GM12878 (cell line): ENCODE measurements at regions not wholly inside any gene's neighbourhood (a gene's known extent, or its start where the extent isn't known, plus 50 kb on each side); places are given as distances from the start of the nearest gene placed in this dataset.

Source experiments
- POLR2AphosphoS2 ChIP-seq: IDR thresholded peaks from 2 replicates; pipeline ENCODE4 v1.6.1; 2011; ENCODE audit warnings: low read depth, mild to moderate bottlenecking, low read length, improper control_type of control experiment, moderate library complexity
- POLR2AphosphoS5 ChIP-seq: IDR thresholded peaks from 2 replicates; pipeline ENCODE4 v1.6.1; 2011; ENCODE audit warnings: mild to moderate bottlenecking, low read length, inconsistent platforms
- POU2F2 ChIP-seq: IDR thresholded peaks from 3 replicates; pipeline ENCODE4 v1.6.1; 2011; ENCODE audit warnings: low read depth, mild to moderate bottlenecking, low read length, borderline replicate concordance
- SPI1 ChIP-seq: IDR thresholded peaks from 2 replicates; pipeline ENCODE4 v1.6.1; 2011; ENCODE audit warnings: low read depth, mild to moderate bottlenecking, low read length, moderate library complexity, borderline replicate concordance; ENCODE audit not compliant: insufficient read depth
- TF ChIP-seq, protein P1 (sequence below): fragments of 450-650 bp; IDR thresholded peaks from 2 replicates; pipeline ENCODE4 v1.6.1; 2017; ENCODE audit warnings: low read depth, mild to moderate bottlenecking, moderate library complexity
- TF ChIP-seq, protein P2 (sequence below): fragments of 450-650 bp; IDR thresholded peaks from 2 replicates; pipeline ENCODE4 v1.6.1; 2016; ENCODE audit warnings: mild to moderate bottlenecking
- TF ChIP-seq, protein P3 (sequence below): IDR thresholded peaks from 2 replicates; pipeline ENCODE4 v1.6.1; 2011; ENCODE audit warnings: borderline replicate concordance, low read depth, mild to moderate bottlenecking, moderate library complexity, mixed read lengths, low read length; ENCODE audit not compliant: insufficient read depth; ENCODE audit errors: extremely low read length

DNA sequence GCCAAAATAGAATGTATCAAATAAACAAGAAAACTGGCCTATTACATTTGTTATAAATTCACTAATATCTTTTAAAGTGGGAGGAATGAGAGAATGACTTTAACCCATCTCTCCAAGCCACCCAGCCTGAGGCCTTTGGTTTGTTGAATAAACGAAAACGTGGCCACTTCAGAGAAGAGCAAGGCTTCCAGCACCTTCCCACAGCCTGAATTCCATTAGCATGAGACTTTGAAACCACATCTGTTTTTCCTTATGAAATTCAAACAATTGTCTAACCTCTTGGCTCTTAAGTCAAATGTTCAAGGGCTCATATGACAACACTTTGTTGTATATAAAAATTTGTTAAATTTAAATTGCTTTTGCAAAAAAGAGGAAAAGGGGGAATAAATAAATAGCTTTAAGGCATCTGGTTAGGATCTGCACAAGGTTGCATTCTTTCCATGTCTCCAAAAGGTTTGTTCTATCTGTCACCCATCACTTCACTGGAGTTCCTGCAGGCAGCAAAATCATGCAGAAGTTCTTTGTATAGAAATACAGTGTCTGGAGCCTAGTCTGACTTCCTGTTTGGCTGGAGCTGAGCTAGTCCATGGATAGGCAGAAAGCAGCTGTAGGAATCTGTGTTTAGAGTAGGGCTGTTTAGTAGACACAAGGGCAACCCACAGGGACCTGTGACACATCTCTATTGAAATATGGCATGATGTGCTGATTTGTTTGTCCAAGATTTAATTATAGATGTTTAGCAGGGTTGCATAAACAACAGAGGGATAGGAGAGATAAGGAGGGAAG is 502.3 kb downstream of the KCTD12 start (continued):
- TF ChIP-seq, protein P1, sequence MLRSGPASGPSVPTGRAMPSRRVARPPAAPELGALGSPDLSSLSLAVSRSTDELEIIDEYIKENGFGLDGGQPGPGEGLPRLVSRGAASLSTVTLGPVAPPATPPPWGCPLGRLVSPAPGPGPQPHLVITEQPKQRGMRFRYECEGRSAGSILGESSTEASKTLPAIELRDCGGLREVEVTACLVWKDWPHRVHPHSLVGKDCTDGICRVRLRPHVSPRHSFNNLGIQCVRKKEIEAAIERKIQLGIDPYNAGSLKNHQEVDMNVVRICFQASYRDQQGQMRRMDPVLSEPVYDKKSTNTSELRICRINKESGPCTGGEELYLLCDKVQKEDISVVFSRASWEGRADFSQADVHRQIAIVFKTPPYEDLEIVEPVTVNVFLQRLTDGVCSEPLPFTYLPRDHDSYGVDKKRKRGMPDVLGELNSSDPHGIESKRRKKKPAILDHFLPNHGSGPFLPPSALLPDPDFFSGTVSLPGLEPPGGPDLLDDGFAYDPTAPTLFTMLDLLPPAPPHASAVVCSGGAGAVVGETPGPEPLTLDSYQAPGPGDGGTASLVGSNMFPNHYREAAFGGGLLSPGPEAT: no peak
- no peak for TF ChIP-seq POLR2AphosphoS5
- TF ChIP-seq POU2F2: no peak
- TF ChIP-seq, protein P2, sequence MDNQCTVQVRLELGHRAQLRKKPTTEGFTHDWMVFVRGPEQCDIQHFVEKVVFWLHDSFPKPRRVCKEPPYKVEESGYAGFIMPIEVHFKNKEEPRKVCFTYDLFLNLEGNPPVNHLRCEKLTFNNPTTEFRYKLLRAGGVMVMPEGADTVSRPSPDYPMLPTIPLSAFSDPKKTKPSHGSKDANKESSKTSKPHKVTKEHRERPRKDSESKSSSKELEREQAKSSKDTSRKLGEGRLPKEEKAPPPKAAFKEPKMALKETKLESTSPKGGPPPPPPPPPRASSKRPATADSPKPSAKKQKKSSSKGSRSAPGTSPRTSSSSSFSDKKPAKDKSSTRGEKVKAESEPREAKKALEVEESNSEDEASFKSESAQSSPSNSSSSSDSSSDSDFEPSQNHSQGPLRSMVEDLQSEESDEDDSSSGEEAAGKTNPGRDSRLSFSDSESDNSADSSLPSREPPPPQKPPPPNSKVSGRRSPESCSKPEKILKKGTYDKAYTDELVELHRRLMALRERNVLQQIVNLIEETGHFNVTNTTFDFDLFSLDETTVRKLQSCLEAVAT: no peak
- no peak for TF ChIP-seq POLR2AphosphoS2
- TF ChIP-seq, protein P3, sequence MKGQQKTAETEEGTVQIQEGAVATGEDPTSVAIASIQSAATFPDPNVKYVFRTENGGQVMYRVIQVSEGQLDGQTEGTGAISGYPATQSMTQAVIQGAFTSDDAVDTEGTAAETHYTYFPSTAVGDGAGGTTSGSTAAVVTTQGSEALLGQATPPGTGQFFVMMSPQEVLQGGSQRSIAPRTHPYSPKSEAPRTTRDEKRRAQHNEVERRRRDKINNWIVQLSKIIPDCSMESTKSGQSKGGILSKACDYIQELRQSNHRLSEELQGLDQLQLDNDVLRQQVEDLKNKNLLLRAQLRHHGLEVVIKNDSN: no peak
- no peak for TF ChIP-seq SPI1
